Esophagus muscularis mucosa (tissue), 3 donors: ENCODE measurements at regions not wholly inside any gene's neighbourhood (a gene's known extent, or its start where the extent isn't known, plus 50 kb on each side); places are given as distances from the start of the nearest gene placed in this dataset.

Experiments used
- CTCF ChIP-seq, 3 experiments: fragments of 200-600 bp in 2 of 3; fragments of 450-650 bp in 1 of 3; sonication (generic) in 2 of 3; IDR thresholded peaks; one replicate each; pipeline ENCODE4 v1.5.1; 2017 to 2019; ENCODE audit warnings: antibody characterized with exemption in 3 of 3, mild to moderate bottlenecking in 2 of 3, moderate library complexity in 1 of 3
- POLR2A ChIP-seq: fragments of 450-650 bp; IDR thresholded peaks from one replicate; pipeline ENCODE4 v1.6.1; 2017; ENCODE audit warnings: antibody characterized with exemption, moderate library complexity, mild to moderate bottlenecking, low read depth

- TF ChIP-seq CTCF (IDR thresholded peaks at IDR 0.05) (no peak), POLR2A (no peak)
Measured at GRCh38 chr10:130461631-130462030, 325.4 kb downstream of the GLRX3 start.
